ENCODE measurements at regions not wholly inside any gene's neighbourhood (a gene's known extent, or its start where the extent isn't known, plus 50 kb on each side); places are given as distances from the start of the nearest gene placed in this dataset.

GRCh38 chr7:81080553-81080952 lies 161.7 kb upstream of the SEMA3C start:
- no peak for TF ChIP-seq CTCF (IDR thresholded peaks at IDR 0.05)
- no peak for TF ChIP-seq ATF1 (CRISPR knock-in tag; IDR thresholded peaks at IDR 0.05)
- TF ChIP-seq FOXK1 (CRISPR knock-in tag; IDR thresholded peaks at IDR 0.05): no peak
